Epithelial cell of esophagus (primary cell): ENCODE measurements at regions not wholly inside any gene's neighbourhood (a gene's known extent, or its start where the extent isn't known, plus 50 kb on each side); places are given as distances from the start of the nearest gene placed in this dataset.

Experiments used
- DNase-seq: peaks from one replicate; pipeline ENCODE4 v3.0.0; 2010; ENCODE audit warnings: low read depth
- H3K4me3 ChIP-seq: 2 replicates; pipeline ENCODE4 v1.5.1; 2011; ENCODE audit warnings: mild to moderate bottlenecking, low read length, control low read depth
- TF ChIP-seq, protein P1 (sequence below): IDR thresholded peaks from 2 replicates; pipeline ENCODE4 v1.5.1; 2011; ENCODE audit warnings: low read depth, mild to moderate bottlenecking, low read length, control low read depth, inconsistent platforms; ENCODE audit not compliant: insufficient read depth; ENCODE audit errors: missing control alignments

GRCh38 chr12:73384592-73384991 lies 1112.4 kb downstream of the TRHDE start:
- no peak overlapping the region for H3K4me3 ChIP-seq
- DNase-seq: no peak
- TF ChIP-seq, protein P1, sequence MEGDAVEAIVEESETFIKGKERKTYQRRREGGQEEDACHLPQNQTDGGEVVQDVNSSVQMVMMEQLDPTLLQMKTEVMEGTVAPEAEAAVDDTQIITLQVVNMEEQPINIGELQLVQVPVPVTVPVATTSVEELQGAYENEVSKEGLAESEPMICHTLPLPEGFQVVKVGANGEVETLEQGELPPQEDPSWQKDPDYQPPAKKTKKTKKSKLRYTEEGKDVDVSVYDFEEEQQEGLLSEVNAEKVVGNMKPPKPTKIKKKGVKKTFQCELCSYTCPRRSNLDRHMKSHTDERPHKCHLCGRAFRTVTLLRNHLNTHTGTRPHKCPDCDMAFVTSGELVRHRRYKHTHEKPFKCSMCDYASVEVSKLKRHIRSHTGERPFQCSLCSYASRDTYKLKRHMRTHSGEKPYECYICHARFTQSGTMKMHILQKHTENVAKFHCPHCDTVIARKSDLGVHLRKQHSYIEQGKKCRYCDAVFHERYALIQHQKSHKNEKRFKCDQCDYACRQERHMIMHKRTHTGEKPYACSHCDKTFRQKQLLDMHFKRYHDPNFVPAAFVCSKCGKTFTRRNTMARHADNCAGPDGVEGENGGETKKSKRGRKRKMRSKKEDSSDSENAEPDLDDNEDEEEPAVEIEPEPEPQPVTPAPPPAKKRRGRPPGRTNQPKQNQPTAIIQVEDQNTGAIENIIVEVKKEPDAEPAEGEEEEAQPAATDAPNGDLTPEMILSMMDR: no peak

- TF ChIP-seq, protein P1: no peak
- H3K4me3 ChIP-seq: no peak overlapping the region
- no peak for DNase-seq
Measured at GRCh38 chr12:73390261-73390660, 1118.1 kb downstream of the TRHDE start.

DNA sequence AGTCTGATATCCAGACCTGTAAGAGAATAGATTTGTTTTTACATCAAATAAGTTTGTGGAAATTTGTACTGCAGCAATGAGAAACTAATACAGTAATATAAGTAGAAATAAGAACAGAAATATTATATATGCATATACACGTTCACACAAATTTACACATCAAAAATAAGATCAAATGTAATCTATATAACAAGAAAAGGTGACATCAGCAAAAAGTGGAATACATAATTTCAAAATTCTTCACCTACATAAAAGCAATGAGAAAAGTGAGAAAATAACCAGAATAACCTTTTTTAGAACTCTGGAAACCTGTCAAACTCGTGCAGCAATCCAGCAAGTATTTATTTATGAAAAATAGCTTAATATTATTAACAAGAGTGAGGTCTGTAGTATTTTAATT lies 1124.6 kb upstream of the ATXN7L3B start:
- no peak overlapping the region for H3K4me3 ChIP-seq
- TF ChIP-seq, protein P1: no peak

GRCh38 chr12:73413974-73414373 lies 1123.7 kb upstream of the ATXN7L3B start:
- H3K4me3 ChIP-seq: no peak overlapping the region
- TF ChIP-seq, protein P1: no peak
- no peak for DNase-seq

More for the DNA sequence above, 1124.6 kb upstream of the ATXN7L3B start:
- DNase-seq: no peak

DNA sequence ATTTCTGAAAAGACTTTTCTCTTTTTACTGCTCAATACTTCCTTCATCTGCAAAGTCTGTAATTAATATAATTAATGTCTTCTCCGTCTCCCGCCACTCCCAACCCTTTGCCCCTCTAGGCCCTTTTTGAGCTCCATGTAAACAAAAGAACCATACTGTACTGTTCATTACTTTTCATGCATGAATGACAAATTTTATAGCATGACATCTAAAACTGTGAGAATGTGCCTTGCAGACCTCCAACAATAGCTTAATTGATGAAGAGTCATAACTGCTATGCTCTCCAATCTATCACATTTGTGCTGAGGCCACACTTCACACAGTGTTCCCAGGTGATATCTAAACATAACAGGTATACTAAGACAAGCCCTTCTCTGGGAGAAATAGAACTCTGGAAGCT lies 1122.7 kb upstream of the ATXN7L3B start:
- H3K4me3 ChIP-seq: no peak overlapping the region
- DNase-seq: no peak
- TF ChIP-seq, protein P1: no peak

DNA sequence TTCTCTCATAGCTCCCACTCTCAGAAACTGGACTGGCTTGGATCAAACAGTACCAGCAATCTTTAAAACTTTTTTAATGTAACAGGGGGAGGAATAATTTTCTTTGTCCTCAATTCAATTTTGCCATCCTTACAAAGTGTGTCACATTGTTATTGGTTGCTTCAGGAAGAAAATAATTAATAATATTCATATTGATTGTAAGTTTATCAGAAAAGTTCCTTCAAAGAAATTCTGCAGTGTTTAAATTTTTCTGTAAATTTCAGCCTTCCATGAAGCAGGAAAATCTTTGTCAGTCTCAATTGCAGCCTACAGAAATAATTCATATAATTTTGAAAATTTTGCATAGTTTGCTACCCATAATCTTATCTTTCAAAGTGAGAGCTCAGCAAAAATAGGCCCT lies 1119.1 kb upstream of the ATXN7L3B start:
- no peak overlapping the region for H3K4me3 ChIP-seq
- DNase-seq: no peak
- TF ChIP-seq, protein P1: no peak

DNA sequence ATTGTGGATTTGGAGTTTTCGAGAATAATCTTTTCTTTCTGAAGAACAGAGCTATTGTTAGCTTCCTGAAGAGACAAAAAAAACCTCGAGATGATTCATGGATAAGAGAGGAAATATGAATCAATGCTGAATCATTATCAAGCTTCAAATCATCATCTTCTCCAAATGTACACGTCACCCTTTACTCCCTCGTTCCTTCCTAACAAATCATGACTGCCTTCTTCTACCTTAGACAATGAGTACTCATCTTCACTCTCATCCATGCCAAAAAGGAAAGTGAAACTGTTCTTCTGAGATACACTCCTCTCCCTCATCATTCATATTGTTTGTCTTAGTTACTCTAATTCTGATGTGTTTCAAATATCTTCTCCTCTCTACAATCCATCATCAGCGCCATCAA lies 1115.8 kb upstream of the ATXN7L3B start:
- TF ChIP-seq, protein P1: no peak
- peak; percentile 79 for DNase-seq
- no peak overlapping the region for H3K4me3 ChIP-seq
